HFFc6 (cell line): ENCODE measurements at regions not wholly inside any gene's neighbourhood (a gene's known extent, or its start where the extent isn't known, plus 50 kb on each side); places are given as distances from the start of the nearest gene placed in this dataset.

ENCODE experiments used
- DNase-seq: peaks from one replicate; pipeline ENCODE4 v3.0.0-alpha.2; 2018
- H3K27ac Mint-ChIP-seq: 2 replicates; pipeline ENCODE4 v1.8.0; 2020; ENCODE audit warnings: mild to moderate bottlenecking, mixed read lengths
- H3K27me3 Mint-ChIP-seq: 2 replicates; pipeline ENCODE4 v1.8.0; 2021; ENCODE audit warnings: mild to moderate bottlenecking, moderate library complexity, mixed read lengths; ENCODE audit not compliant: insufficient read depth
- H3K36me3 Mint-ChIP-seq: 2 replicates; pipeline ENCODE4 v1.8.0; 2021; ENCODE audit warnings: low read depth, mixed read lengths
- H3K4me1 Mint-ChIP-seq: 2 replicates; pipeline ENCODE4 v1.8.0; 2020; ENCODE audit warnings: low read depth, mixed read lengths
- H3K4me3 Mint-ChIP-seq: 2 replicates; pipeline ENCODE4 v1.8.0; 2020; ENCODE audit warnings: mild to moderate bottlenecking, moderate library complexity, mixed read lengths
- H3K9me3 Mint-ChIP-seq: 2 replicates; pipeline ENCODE4 v1.8.0; 2020; ENCODE audit warnings: mild to moderate bottlenecking, mixed read lengths
- TF ChIP-seq, protein P1 (sequence below): fragments of 200-600 bp; sonication (generic); IDR thresholded peaks from 2 replicates; pipeline ENCODE4 v1.5.0; 2021; ENCODE audit warnings: antibody characterized with exemption, mild to moderate bottlenecking

DNA sequence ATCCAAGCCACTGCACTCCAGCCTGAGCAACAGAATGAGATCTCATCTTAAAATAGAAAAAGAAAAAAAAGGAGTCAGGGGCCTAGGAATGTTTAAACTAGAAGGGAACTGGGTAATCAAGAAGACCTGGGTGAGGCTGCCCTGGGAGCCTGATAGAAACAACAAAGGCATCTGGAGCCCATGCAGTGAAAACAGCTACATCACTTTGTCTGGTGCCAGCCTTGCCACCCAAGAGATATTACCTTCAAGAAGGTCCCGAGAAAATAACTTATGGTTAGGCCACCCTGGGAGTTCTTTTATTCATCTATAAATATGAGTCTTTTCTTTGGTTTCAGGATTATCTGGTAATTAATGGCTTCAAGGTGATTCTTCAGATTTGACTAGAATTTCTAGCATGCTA is 412.1 kb downstream of the METTL15 start:
- no peaks in the 10 kb centered on the region for H3K27me3 Mint-ChIP-seq
- H3K36me3 Mint-ChIP-seq = peaks cover 19% of the 10 kb centered on the region
- no peak overlapping the region for H3K4me3 Mint-ChIP-seq
- H3K4me1 Mint-ChIP-seq = peaks cover 29% of the 10 kb centered on the region
- peaks cover 19% of the 10 kb centered on the region for H3K9me3 Mint-ChIP-seq
- no peak for DNase-seq
- no peak overlapping the region for H3K27ac Mint-ChIP-seq
- TF ChIP-seq, protein P1, sequence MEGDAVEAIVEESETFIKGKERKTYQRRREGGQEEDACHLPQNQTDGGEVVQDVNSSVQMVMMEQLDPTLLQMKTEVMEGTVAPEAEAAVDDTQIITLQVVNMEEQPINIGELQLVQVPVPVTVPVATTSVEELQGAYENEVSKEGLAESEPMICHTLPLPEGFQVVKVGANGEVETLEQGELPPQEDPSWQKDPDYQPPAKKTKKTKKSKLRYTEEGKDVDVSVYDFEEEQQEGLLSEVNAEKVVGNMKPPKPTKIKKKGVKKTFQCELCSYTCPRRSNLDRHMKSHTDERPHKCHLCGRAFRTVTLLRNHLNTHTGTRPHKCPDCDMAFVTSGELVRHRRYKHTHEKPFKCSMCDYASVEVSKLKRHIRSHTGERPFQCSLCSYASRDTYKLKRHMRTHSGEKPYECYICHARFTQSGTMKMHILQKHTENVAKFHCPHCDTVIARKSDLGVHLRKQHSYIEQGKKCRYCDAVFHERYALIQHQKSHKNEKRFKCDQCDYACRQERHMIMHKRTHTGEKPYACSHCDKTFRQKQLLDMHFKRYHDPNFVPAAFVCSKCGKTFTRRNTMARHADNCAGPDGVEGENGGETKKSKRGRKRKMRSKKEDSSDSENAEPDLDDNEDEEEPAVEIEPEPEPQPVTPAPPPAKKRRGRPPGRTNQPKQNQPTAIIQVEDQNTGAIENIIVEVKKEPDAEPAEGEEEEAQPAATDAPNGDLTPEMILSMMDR = no peak

GRCh38 chr11:28518825-28519224 is 410.6 kb downstream of the METTL15 start:
- H3K9me3 Mint-ChIP-seq = peaks cover 4% of the 10 kb centered on the region
- no peak overlapping the region for H3K4me3 Mint-ChIP-seq
- TF ChIP-seq, protein P1 = no peak
- peaks cover 29% of the 10 kb centered on the region for H3K4me1 Mint-ChIP-seq
- DNase-seq = no peak
- H3K27me3 Mint-ChIP-seq = no peaks in the 10 kb centered on the region
- H3K27ac Mint-ChIP-seq = no peak overlapping the region
- H3K36me3 Mint-ChIP-seq = peaks cover 4% of the 10 kb centered on the region

- Mint-ChIP-seq H3K36me3 (peaks cover 8% of the 10 kb centered on the region; the same call in 1 of the 2 replicates), H3K27me3 (no peaks in the 10 kb centered on the region), H3K4me1 (peaks cover 24% of the 10 kb centered on the region), H3K4me3 (no peak overlapping the region), H3K27ac (no peak overlapping the region), H3K9me3 (no peaks in the 10 kb centered on the region; the same call in 1 of the 2 replicates)
- TF ChIP-seq, protein P1 = no peak
- no peak for DNase-seq
These were observed 409.4 kb downstream of the METTL15 start for GRCh38 chr11:28517621-28518020.

DNA sequence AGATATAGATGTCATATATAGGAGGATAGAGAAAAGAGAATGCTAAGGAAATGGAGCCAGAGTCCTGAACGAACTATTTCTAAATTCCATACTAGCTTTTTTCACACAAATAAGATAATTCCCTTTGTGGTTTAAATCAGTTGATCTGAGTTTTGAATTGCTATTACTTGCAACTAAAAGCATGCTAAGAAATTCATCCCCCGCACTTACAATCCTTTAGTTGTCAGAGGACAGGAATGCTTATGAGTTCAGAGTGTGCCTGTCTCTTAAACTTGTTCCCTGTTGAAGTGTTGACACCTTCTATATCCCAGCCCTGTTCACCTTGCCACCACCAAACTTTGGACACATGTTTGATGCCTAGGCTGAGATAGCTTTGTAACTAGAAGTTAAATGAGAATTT is 406.2 kb downstream of the METTL15 start:
- TF ChIP-seq, protein P1 = no peak
- Mint-ChIP-seq H3K36me3 (peaks cover 8% of the 10 kb centered on the region; the same call in 1 of the 2 replicates), H3K27ac (no peak overlapping the region), H3K9me3 (peaks cover 9% of the 10 kb centered on the region), H3K27me3 (no peaks in the 10 kb centered on the region), H3K4me1 (peaks cover 10% of the 10 kb centered on the region), H3K4me3 (no peak overlapping the region)
- peak; percentile 25 for DNase-seq

- Mint-ChIP-seq H3K9me3 (peaks cover 9% of the 10 kb centered on the region), H3K4me1 (peaks cover 10% of the 10 kb centered on the region), H3K36me3 (peaks cover 8% of the 10 kb centered on the region; the same call in 1 of the 2 replicates), H3K27me3 (no peaks in the 10 kb centered on the region), H3K27ac (no peak overlapping the region), H3K4me3 (no peak overlapping the region)
- TF ChIP-seq, protein P1 = no peak
- DNase-seq = no peak
These were observed 404.1 kb downstream of the METTL15 start for GRCh38 chr11:28512143-28512756.
